ENCODE measurements at regions not wholly inside any gene's neighbourhood (a gene's known extent, or its start where the extent isn't known, plus 50 kb on each side); places are given as distances from the start of the nearest gene placed in this dataset.

DNA sequence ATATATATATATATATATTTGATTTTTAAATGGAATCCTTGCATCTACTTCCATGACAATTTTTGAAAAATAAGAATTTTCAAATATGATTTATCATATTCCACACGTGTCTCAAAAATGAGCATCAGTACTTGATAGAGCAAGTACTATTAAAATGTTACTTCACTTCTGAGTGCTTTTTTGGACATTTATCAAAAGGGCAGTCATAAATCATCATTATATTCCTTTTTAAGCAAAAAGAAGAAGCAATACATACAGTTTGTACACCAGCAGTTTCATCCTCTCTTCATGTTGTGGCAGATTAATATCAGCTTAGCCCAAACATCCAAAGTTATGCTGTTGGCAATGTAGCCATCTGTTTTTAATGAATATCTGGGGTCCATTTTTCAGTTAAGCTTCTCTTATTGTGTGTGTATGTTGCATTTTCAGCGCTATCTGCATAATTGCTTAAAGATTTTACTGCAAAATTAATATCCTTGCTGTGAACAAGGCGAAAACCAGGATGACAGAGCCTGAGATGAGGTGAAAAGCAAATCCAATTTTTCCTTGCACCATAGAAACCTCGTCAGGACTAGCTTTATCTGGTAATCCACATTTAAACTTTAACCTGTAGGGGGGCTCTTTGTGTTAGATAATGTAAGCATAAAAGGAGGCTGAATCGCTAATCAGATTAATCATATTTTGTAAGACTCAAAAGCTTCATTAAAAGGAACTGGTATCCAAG is 604.9 kb upstream of the AGTR1 start:
- no peak for DNase-seq (ENCODE audit: low read depth, low spot score)
- Histone ChIP-seq H3K9me3 (replicated peaks; ENCODE audit: control insufficient read depth, insufficient read depth, low read length) (no peaks in the 10 kb centered on the region), H3K79me2 (ENCODE audit: control insufficient read depth, insufficient read depth, low read length) (no peaks in the 10 kb centered on the region), H4K20me1 (ENCODE audit: control insufficient read depth, insufficient read depth) (no peaks in the 10 kb centered on the region), H3K4me3 (no peak overlapping the region), H3K36me3 (ENCODE audit: control insufficient read depth in 2 of 2, insufficient read depth in 2 of 2, low read length in 1 of 2) (no peaks in the 10 kb centered on the region), H3K4me1 (ENCODE audit: control insufficient read depth, insufficient read depth, low read length) (no peaks in the 10 kb centered on the region), H3K4me2 (ENCODE audit: control insufficient read depth, insufficient read depth) (no peak overlapping the region), H3K27ac (ENCODE audit: control insufficient read depth, insufficient read depth) (no peak overlapping the region), H3K9ac (ENCODE audit: control insufficient read depth, insufficient read depth, low read length) (no peak overlapping the region), H2AFZ (ENCODE audit: control insufficient read depth, low read depth, low read length) (no peak overlapping the region), H3K27me3 (replicated peaks in 1 of 2; ENCODE audit: control insufficient read depth in 2 of 2, insufficient read depth in 2 of 2, low read length in 1 of 2) (no peaks in the 10 kb centered on the region)
- FAIRE-seq, result no peak
- WGBS (ENCODE audit: insufficient coverage, insufficient replicate concordance, low lambda C conversion rate, missing lambda C conversion rate), result 8% methylated on average over 5 of the region's 5 CpGs
- intact Hi-C loops (cut with micrococcal nuclease; ENCODE audit: unreplicated experiment), result no loop called here
- ChIA-PET POLR2A (interaction anchor here (0.9 kb wide), 1 partner anchor 9 kb away, joined by 3 read pairs; no protein-coding TSS in a partner anchor), CTCF (interaction anchor here (2.0 kb wide), 1 partner anchor 15 kb away, joined by 8 read pairs; no protein-coding TSS in a partner anchor), SMC1A (ENCODE audit: uncharacterized antibody, unreplicated experiment) (interaction anchor here (0.9 to 1.3 kb wide), 2 partner anchors 136 to 198 kb away, joined by 4 read pairs; no protein-coding TSS in a partner anchor), RAD21 (ENCODE audit: unreplicated experiment) (no interaction called here)
- no TSS peak for BruUV-seq (replicated peaks)
- ATAC-seq, result no peak
- in situ Hi-C loops (cut with MboI), result no loop called here
- TF ChIP-seq ZBED1 (IDR thresholded peaks at IDR 0.05; ENCODE audit: borderline replicate concordance) (no peak), ZNF622 (IDR thresholded peaks at IDR 0.05) (no peak), ATF7 (IDR thresholded peaks at IDR 0.05; ENCODE audit: low read depth) (no peak), POLR2AphosphoS2 (IDR thresholded peaks at IDR 0.05; ENCODE audit: low read depth, low read length) (no peak), SIX5 (IDR thresholded peaks at IDR 0.05; ENCODE audit: low read depth, low read length, severe bottlenecking) (no peak), TAF1 (IDR thresholded peaks at IDR 0.05; ENCODE audit: borderline replicate concordance, low read depth, low read length) (no peak)
- TF ChIP-seq, protein P1, sequence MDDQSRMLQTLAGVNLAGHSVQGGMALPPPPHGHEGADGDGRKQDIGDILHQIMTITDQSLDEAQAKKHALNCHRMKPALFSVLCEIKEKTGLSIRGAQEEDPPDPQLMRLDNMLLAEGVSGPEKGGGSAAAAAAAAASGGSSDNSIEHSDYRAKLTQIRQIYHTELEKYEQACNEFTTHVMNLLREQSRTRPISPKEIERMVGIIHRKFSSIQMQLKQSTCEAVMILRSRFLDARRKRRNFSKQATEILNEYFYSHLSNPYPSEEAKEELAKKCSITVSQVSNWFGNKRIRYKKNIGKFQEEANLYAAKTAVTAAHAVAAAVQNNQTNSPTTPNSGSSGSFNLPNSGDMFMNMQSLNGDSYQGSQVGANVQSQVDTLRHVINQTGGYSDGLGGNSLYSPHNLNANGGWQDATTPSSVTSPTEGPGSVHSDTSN (IDR thresholded peaks at IDR 0.05; ENCODE audit: insufficient replicate concordance, low read depth, low read length), result no peak
- TF ChIP-seq, protein P2, sequence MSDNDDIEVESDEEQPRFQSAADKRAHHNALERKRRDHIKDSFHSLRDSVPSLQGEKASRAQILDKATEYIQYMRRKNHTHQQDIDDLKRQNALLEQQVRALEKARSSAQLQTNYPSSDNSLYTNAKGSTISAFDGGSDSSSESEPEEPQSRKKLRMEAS (IDR thresholded peaks at IDR 0.05; ENCODE audit: low read depth, low read length), result no peak
- TF ChIP-seq, protein P3, sequence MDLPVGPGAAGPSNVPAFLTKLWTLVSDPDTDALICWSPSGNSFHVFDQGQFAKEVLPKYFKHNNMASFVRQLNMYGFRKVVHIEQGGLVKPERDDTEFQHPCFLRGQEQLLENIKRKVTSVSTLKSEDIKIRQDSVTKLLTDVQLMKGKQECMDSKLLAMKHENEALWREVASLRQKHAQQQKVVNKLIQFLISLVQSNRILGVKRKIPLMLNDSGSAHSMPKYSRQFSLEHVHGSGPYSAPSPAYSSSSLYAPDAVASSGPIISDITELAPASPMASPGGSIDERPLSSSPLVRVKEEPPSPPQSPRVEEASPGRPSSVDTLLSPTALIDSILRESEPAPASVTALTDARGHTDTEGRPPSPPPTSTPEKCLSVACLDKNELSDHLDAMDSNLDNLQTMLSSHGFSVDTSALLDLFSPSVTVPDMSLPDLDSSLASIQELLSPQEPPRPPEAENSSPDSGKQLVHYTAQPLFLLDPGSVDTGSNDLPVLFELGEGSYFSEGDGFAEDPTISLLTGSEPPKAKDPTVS (IDR thresholded peaks at IDR 0.05; ENCODE audit: low read depth, low read length), result no peak
- TF ChIP-seq, protein P4, sequence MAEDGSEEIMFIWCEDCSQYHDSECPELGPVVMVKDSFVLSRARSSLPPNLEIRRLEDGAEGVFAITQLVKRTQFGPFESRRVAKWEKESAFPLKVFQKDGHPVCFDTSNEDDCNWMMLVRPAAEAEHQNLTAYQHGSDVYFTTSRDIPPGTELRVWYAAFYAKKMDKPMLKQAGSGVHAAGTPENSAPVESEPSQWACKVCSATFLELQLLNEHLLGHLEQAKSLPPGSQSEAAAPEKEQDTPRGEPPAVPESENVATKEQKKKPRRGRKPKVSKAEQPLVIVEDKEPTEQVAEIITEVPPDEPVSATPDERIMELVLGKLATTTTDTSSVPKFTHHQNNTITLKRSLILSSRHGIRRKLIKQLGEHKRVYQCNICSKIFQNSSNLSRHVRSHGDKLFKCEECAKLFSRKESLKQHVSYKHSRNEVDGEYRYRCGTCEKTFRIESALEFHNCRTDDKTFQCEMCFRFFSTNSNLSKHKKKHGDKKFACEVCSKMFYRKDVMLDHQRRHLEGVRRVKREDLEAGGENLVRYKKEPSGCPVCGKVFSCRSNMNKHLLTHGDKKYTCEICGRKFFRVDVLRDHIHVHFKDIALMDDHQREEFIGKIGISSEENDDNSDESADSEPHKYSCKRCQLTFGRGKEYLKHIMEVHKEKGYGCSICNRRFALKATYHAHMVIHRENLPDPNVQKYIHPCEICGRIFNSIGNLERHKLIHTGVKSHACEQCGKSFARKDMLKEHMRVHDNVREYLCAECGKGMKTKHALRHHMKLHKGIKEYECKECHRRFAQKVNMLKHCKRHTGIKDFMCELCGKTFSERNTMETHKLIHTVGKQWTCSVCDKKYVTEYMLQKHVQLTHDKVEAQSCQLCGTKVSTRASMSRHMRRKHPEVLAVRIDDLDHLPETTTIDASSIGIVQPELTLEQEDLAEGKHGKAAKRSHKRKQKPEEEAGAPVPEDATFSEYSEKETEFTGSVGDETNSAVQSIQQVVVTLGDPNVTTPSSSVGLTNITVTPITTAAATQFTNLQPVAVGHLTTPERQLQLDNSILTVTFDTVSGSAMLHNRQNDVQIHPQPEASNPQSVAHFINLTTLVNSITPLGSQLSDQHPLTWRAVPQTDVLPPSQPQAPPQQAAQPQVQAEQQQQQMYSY (CRISPR knock-in tag; IDR thresholded peaks at IDR 0.05), result no peak
- TF ChIP-seq, protein P5, sequence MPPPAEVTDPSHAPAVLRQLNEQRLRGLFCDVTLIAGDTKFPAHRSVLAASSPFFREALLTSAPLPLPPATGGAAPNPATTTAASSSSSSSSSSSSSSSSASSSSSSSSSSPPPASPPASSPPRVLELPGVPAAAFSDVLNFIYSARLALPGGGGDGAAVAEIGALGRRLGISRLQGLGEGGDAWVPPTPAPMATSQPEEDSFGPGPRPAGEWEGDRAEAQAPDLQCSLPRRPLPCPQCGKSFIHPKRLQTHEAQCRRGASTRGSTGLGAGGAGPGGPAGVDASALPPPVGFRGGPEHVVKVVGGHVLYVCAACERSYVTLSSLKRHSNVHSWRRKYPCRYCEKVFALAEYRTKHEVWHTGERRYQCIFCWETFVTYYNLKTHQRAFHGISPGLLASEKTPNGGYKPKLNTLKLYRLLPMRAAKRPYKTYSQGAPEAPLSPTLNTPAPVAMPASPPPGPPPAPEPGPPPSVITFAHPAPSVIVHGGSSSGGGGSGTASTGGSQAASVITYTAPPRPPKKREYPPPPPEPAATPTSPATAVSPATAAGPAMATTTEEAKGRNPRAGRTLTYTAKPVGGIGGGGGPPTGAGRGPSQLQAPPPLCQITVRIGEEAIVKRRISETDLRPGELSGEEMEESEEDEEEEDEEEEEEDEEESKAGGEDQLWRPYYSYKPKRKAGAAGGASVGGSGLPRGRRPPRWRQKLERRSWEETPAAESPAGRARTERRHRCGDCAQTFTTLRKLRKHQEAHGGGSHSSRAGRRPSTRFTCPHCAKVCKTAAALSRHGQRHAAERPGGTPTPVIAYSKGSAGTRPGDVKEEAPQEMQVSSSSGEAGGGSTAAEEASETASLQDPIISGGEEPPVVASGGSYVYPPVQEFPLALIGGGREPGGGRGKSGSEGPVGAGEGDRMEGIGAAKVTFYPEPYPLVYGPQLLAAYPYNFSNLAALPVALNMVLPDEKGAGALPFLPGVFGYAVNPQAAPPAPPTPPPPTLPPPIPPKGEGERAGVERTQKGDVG (CRISPR knock-in tag; IDR thresholded peaks at IDR 0.05), result no peak
